ENCODE measurements at regions not wholly inside any gene's neighbourhood (a gene's known extent, or its start where the extent isn't known, plus 50 kb on each side); places are given as distances from the start of the nearest gene placed in this dataset.

- H3K27ac ChIP-seq (ENCODE audit: poor library complexity, severe bottlenecking) = no peak overlapping the region
- ATAC-seq (ENCODE audit: low read depth) = no peak
These were observed 346.4 kb downstream of the FGF9 start for GRCh38 chr13:22017226-22017625.

GRCh38 chr13:22018076-22018835 is 347.4 kb downstream of the FGF9 start:
- H3K9me3 ChIP-seq (ENCODE audit: severe bottlenecking) = no peaks in the 10 kb centered on the region
- no peak overlapping the region for H3K4me3 ChIP-seq (ENCODE audit: severe bottlenecking)
- H3K4me1 ChIP-seq (ENCODE audit: insufficient read depth, poor library complexity, severe bottlenecking) = no peaks in the 10 kb centered on the region
- no peak for DNase-seq (ENCODE audit: low spot score)
- H3K27ac ChIP-seq (ENCODE audit: poor library complexity, severe bottlenecking) = no peak overlapping the region
- ATAC-seq (ENCODE audit: low read depth) = no peak
- no peak for TF ChIP-seq CTCF (IDR thresholded peaks at IDR 0.05; ENCODE audit: poor library complexity, severe bottlenecking)
- no peaks in the 10 kb centered on the region for H3K36me3 ChIP-seq (ENCODE audit: low read depth)
- H3K27me3 ChIP-seq (ENCODE audit: insufficient read depth, poor library complexity, severe bottlenecking) = no peaks in the 10 kb centered on the region

More at GRCh38 chr13:22017226-22017625, 346.4 kb downstream of the FGF9 start:
- Histone ChIP-seq H3K36me3 (ENCODE audit: low read depth) (no peaks in the 10 kb centered on the region), H3K9me3 (ENCODE audit: severe bottlenecking) (no peaks in the 10 kb centered on the region), H3K4me1 (ENCODE audit: insufficient read depth, poor library complexity, severe bottlenecking) (no peaks in the 10 kb centered on the region), H3K27me3 (ENCODE audit: insufficient read depth, poor library complexity, severe bottlenecking) (no peaks in the 10 kb centered on the region), H3K4me3 (ENCODE audit: severe bottlenecking) (no peak overlapping the region)
- TF ChIP-seq CTCF (IDR thresholded peaks at IDR 0.05; ENCODE audit: poor library complexity, severe bottlenecking) = no peak
- DNase-seq (ENCODE audit: low spot score) = no peak

DNA sequence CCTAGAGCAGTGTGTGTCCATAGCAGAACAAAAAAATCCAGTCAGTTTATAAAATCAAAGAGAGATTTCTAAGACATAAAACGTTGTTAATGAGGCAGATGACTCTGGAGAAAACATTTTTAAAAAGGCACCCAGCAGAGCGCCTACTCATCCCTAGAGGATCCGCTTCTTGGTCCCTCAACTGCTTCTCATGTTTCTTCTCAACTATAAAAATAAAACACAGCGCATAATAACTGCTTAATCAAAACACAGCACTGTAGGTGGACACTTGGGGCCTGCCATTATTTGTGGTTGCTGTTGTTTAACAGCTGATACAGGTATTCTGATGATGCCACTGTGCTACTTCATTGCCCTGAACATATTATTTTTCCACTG is 347.9 kb downstream of the FGF9 start:
- H3K9me3 ChIP-seq (ENCODE audit: severe bottlenecking) = no peaks in the 10 kb centered on the region
- TF ChIP-seq CTCF (IDR thresholded peaks at IDR 0.05; ENCODE audit: poor library complexity, severe bottlenecking) = no peak
- no peak for ATAC-seq (ENCODE audit: low read depth)
- H3K36me3 ChIP-seq (ENCODE audit: low read depth) = no peaks in the 10 kb centered on the region
- no peaks in the 10 kb centered on the region for H3K27me3 ChIP-seq (ENCODE audit: insufficient read depth, poor library complexity, severe bottlenecking)
- no peak overlapping the region for H3K4me3 ChIP-seq (ENCODE audit: severe bottlenecking)
- H3K27ac ChIP-seq (ENCODE audit: poor library complexity, severe bottlenecking) = no peak overlapping the region
- H3K4me1 ChIP-seq (ENCODE audit: insufficient read depth, poor library complexity, severe bottlenecking) = no peaks in the 10 kb centered on the region
- DNase-seq (ENCODE audit: low spot score) = no peak

- TF ChIP-seq CTCF (IDR thresholded peaks at IDR 0.05; ENCODE audit: poor library complexity, severe bottlenecking) = no peak
- no peaks in the 10 kb centered on the region for H3K9me3 ChIP-seq (ENCODE audit: severe bottlenecking)
- no peaks in the 10 kb centered on the region for H3K4me1 ChIP-seq (ENCODE audit: insufficient read depth, poor library complexity, severe bottlenecking)
- H3K27ac ChIP-seq (ENCODE audit: poor library complexity, severe bottlenecking) = no peak overlapping the region
- ATAC-seq (ENCODE audit: low read depth) (no peak), DNase-seq (ENCODE audit: low spot score) (no peak)
- no peak overlapping the region for H3K4me3 ChIP-seq (ENCODE audit: severe bottlenecking)
- H3K27me3 ChIP-seq (ENCODE audit: insufficient read depth, poor library complexity, severe bottlenecking) = no peaks in the 10 kb centered on the region
- H3K36me3 ChIP-seq (ENCODE audit: low read depth) = no peaks in the 10 kb centered on the region
These were observed 353.6 kb downstream of the FGF9 start for GRCh38 chr13:22024381-22024994.

DNA sequence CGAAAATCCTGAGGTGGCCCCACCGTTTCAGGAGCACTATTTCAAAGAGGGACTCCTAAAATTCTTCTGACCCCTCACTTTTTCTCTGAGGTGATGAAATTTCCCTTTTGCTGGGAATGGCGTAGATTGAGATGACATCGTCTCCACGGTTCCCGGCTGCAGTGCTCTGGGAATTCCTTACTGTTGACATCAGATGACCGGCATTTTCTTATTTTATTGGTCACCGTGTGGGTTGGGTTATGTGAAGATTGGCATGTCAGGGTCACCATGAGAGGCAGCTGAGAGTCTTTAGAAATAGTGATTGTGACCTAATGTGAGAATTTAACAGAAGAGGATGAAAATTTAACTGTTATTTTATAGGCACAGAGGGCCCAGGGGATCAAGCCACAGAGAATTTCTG is 356.7 kb downstream of the FGF9 start:
- Histone ChIP-seq H3K27ac (ENCODE audit: poor library complexity, severe bottlenecking) (no peak overlapping the region), H3K4me1 (ENCODE audit: insufficient read depth, poor library complexity, severe bottlenecking) (no peaks in the 10 kb centered on the region), H3K36me3 (ENCODE audit: low read depth) (no peaks in the 10 kb centered on the region), H3K9me3 (ENCODE audit: severe bottlenecking) (no peaks in the 10 kb centered on the region), H3K27me3 (ENCODE audit: insufficient read depth, poor library complexity, severe bottlenecking) (peaks cover 7% of the 10 kb centered on the region), H3K4me3 (ENCODE audit: severe bottlenecking) (no peak overlapping the region)
- DNase-seq (ENCODE audit: low spot score) = no peak
- TF ChIP-seq CTCF (IDR thresholded peaks at IDR 0.05; ENCODE audit: poor library complexity, severe bottlenecking) = no peak
- no peak for ATAC-seq (ENCODE audit: low read depth)
